ENCODE measurements at regions not wholly inside any gene's neighbourhood (a gene's known extent, or its start where the extent isn't known, plus 50 kb on each side); places are given as distances from the start of the nearest gene placed in this dataset.

DNA sequence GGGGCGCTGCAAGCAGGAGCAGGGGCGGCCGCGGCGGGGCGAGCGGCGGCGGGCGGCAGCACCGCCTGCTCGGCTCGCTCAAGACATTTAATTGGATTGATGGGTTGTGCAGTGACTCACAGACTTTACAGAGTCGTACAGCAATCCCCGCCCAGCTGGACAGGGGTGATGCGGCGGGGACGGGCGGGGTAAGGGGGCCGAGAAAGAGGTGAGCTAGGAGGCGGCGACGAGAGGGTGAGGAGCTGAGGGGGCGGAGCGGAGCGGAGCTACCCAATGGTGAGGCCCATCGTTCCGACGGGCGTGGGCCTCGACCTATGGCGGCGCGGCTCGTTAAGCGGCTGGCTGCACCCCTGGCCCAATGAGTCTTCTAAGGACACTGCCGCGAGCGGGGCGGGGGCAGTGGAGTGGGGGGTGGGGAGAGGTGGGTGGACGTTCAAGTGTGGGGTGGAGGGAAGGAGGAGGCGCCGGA, 97.1 kb upstream of the SERTAD2 start (continued):
- TF ChIP-seq, protein P1, sequence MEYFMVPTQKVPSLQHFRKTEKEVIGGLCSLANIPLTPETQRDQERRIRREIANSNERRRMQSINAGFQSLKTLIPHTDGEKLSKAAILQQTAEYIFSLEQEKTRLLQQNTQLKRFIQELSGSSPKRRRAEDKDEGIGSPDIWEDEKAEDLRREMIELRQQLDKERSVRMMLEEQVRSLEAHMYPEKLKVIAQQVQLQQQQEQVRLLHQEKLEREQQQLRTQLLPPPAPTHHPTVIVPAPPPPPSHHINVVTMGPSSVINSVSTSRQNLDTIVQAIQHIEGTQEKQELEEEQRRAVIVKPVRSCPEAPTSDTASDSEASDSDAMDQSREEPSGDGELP (IDR thresholded peaks at IDR 0.05; ENCODE audit: borderline replicate concordance, low read depth): peak; percentile 92
- TF ChIP-seq TCF7L2 (IDR thresholded peaks at IDR 0.05; ENCODE audit: low read depth, low read length): no peak
- TF ChIP-seq MEIS2 (CRISPR knock-in tag; IDR thresholded peaks at IDR 0.05): peak; percentile 87
- TF ChIP-seq ZMYM2 (CRISPR knock-in tag; IDR thresholded peaks at IDR 0.05): no peak
- no peak for TF ChIP-seq ZNF570 (CRISPR knock-in tag; IDR thresholded peaks at IDR 0.05; ENCODE audit: borderline replicate concordance)
- no peak for TF ChIP-seq ARID2 (CRISPR knock-in tag; IDR thresholded peaks at IDR 0.05; ENCODE audit: borderline replicate concordance)
- TF ChIP-seq SRSF9 (IDR thresholded peaks at IDR 0.05; ENCODE audit: borderline replicate concordance, insufficient read depth, low read depth, low read length, poor library complexity, severe bottlenecking): no peak
- peak; percentile 24; the same call in 1 of the 2 replicates for TF ChIP-seq TOPORS (CRISPR knock-in tag; IDR thresholded peaks at IDR 0.05)
- no peak for TF ChIP-seq ZNF713 (CRISPR knock-in tag; IDR thresholded peaks at IDR 0.05)
- peak; percentile 23 for TF ChIP-seq ZBTB25 (CRISPR knock-in tag; IDR thresholded peaks at IDR 0.05)
- TF ChIP-seq MAFK (conservative IDR thresholded peaks at IDR 0.05 in 1 of 2, IDR thresholded peaks at IDR 0.05 in 1 of 2; ENCODE audit: low read length in 2 of 2): 0 out of 4 replicates have a peak, but pooled peaks of 1 of the 2 experiments have one; percentile 2
- TF ChIP-seq ZNF709 (CRISPR knock-in tag; IDR thresholded peaks at IDR 0.05): peak; percentile 77; the same call in 1 of the 2 replicates
- no peak for TF ChIP-seq KDM6A (CRISPR knock-in tag; IDR thresholded peaks at IDR 0.05; ENCODE audit: low read depth)
- no peak for TF ChIP-seq DBP (CRISPR knock-in tag; IDR thresholded peaks at IDR 0.05; ENCODE audit: not compliant biosample characterization)
- TF ChIP-seq EED (CRISPR knock-in tag; IDR thresholded peaks at IDR 0.05): no peak
- TF ChIP-seq ZNF724P (CRISPR knock-in tag; IDR thresholded peaks at IDR 0.05; ENCODE audit: borderline replicate concordance): no peak; the same call in 1 of the 2 replicates
- TF ChIP-seq TOE1 (CRISPR knock-in tag; IDR thresholded peaks at IDR 0.05): 0 out of 2 replicates have a peak, but pooled peaks have one; percentile 14
- no peak for TF ChIP-seq PLRG1 (conservative IDR thresholded peaks at IDR 0.05)
- peak; percentile 76; the same call in 1 of the 2 replicates for TF ChIP-seq ZNF614 (CRISPR knock-in tag; IDR thresholded peaks at IDR 0.05; ENCODE audit: borderline replicate concordance)
- TF ChIP-seq TMF1 (CRISPR knock-in tag; IDR thresholded peaks at IDR 0.05; ENCODE audit: low read depth): no peak
- TF ChIP-seq SCMH1 (CRISPR knock-in tag; IDR thresholded peaks at IDR 0.05; ENCODE audit: borderline replicate concordance): no peak
- no peak for TF ChIP-seq ZFP82 (CRISPR knock-in tag; IDR thresholded peaks at IDR 0.05; ENCODE audit: borderline replicate concordance)
- TF ChIP-seq ZNF180 (CRISPR knock-in tag; IDR thresholded peaks at IDR 0.05; ENCODE audit: borderline replicate concordance, low read depth): no peak
- TF ChIP-seq THAP8 (CRISPR knock-in tag; IDR thresholded peaks at IDR 0.05; ENCODE audit: borderline replicate concordance): no peak
- TF ChIP-seq SAP130 (CRISPR knock-in tag; IDR thresholded peaks at IDR 0.05; ENCODE audit: low read depth): peak; percentile 77
- TF ChIP-seq GPN1 (CRISPR knock-in tag; IDR thresholded peaks at IDR 0.05; ENCODE audit: borderline replicate concordance): no peak
- peak; percentile 23; the same call in 1 of the 2 replicates for TF ChIP-seq HOXA5 (CRISPR knock-in tag; IDR thresholded peaks at IDR 0.05)
- peak in 1 of 2 experiments; percentile 53; a peak in 1 of 4 replicates for TF ChIP-seq KLF16 (CRISPR knock-in tag; IDR thresholded peaks at IDR 0.05)
- TF ChIP-seq CENPX (CRISPR knock-in tag; IDR thresholded peaks at IDR 0.05): no peak
- no peak for TF ChIP-seq JUN (CRISPR knock-in tag; IDR thresholded peaks at IDR 0.05)

Measured in HepG2 (cell line).